ENCODE measurements at regions not wholly inside any gene's neighbourhood (a gene's known extent, or its start where the extent isn't known, plus 50 kb on each side); places are given as distances from the start of the nearest gene placed in this dataset.

DNA sequence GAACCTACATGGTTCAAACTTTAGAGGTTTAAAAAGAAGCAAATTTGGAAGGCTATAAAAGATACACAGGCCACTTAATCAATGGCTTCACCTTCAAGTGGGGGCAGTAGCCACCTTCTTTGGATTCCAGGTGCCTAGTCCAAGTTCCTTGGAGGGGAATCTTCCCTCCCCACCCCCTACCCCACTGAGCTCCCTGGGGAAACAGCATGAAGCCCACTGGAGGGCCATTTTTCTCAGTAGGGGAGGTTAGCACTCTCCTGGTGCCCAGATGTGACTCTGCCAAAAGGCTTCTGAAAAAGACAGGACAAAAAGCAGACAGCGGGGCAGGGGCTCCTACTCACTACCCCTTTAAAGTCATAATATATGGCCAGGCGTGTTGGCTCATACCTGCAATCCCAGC is 93.9 kb downstream of the KCTD15 start:
- TF ChIP-seq, protein P1, sequence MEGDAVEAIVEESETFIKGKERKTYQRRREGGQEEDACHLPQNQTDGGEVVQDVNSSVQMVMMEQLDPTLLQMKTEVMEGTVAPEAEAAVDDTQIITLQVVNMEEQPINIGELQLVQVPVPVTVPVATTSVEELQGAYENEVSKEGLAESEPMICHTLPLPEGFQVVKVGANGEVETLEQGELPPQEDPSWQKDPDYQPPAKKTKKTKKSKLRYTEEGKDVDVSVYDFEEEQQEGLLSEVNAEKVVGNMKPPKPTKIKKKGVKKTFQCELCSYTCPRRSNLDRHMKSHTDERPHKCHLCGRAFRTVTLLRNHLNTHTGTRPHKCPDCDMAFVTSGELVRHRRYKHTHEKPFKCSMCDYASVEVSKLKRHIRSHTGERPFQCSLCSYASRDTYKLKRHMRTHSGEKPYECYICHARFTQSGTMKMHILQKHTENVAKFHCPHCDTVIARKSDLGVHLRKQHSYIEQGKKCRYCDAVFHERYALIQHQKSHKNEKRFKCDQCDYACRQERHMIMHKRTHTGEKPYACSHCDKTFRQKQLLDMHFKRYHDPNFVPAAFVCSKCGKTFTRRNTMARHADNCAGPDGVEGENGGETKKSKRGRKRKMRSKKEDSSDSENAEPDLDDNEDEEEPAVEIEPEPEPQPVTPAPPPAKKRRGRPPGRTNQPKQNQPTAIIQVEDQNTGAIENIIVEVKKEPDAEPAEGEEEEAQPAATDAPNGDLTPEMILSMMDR (optimal IDR thresholded peaks at IDR 0.05 in 1 of 3, IDR thresholded peaks at IDR 0.05 in 1 of 3, conservative IDR thresholded peaks at IDR 0.05 in 1 of 3; ENCODE audit: extremely low read depth in 1 of 3, insufficient read depth in 2 of 3, low read length in 3 of 3), result no peak
- TF ChIP-seq EZH2 (IDR thresholded peaks at IDR 0.05; ENCODE audit: low read length), result no peak
